Sigmoid colon (tissue), 6 donors: ENCODE measurements at regions not wholly inside any gene's neighbourhood (a gene's known extent, or its start where the extent isn't known, plus 50 kb on each side); places are given as distances from the start of the nearest gene placed in this dataset.

Source experiments
- DNase-seq: peaks from one replicate; pipeline ENCODE4 v3.0.0-alpha.2; 2019
- H3K27ac ChIP-seq, 4 donors: fragments of 200-600 bp; sonication (generic); one replicate each; pipeline ENCODE4 v1.5.1; 2016 to 2019; ENCODE audit warnings: mild to moderate bottlenecking in 1 of 4
- H3K27me3 ChIP-seq, 3 donors: fragments of 200-600 bp; sonication (generic); one replicate each; pipeline ENCODE4 v1.5.1; 2019; ENCODE audit warnings: mild to moderate bottlenecking in 1 of 3
- H3K36me3 ChIP-seq, 4 donors: fragments of 200-600 bp; sonication (generic); one replicate each; pipeline ENCODE4 v1.5.1; 2016 to 2019
- H3K4me1 ChIP-seq, 4 donors: fragments of 200-600 bp; sonication (generic); one replicate each; pipeline ENCODE4 v1.5.1; 2017 to 2019
- H3K4me3 ChIP-seq, 4 donors: fragments of 200-600 bp; sonication (generic); one replicate each; pipeline ENCODE4 v1.5.1; 2017 to 2019; ENCODE audit warnings: mild to moderate bottlenecking in 2 of 4, moderate library complexity in 1 of 4
- H3K9me3 ChIP-seq, 4 donors: fragments of 200-600 bp in 3 of 4; sonication (generic) in 3 of 4; one replicate each; pipeline versions ENCODE4 v1.5.1 to v1.6.1; 2013 to 2019
- EP300 ChIP-seq, 4 donors: sonication (generic); formaldehyde crosslinking; IDR thresholded peaks; one replicate each; pipeline ENCODE4 v1.6.1; 2017; ENCODE audit warnings: antibody characterized with exemption in 4 of 4
- POLR2A ChIP-seq, 2 donors: fragments of 450-650 bp; IDR thresholded peaks; one replicate each; pipeline ENCODE4 v1.6.1; 2016; ENCODE audit warnings: antibody characterized with exemption in 2 of 2, mild to moderate bottlenecking in 2 of 2, moderate library complexity in 2 of 2
- POLR2AphosphoS5 ChIP-seq, 4 donors: sonication (generic); formaldehyde crosslinking; IDR thresholded peaks; one replicate each; pipeline ENCODE4 v1.6.1; 2017; ENCODE audit warnings: antibody characterized with exemption in 4 of 4
- WGBS, 2 donors: extraction: QIAGEN DNeasy Blood & Tissue Kit; methylation state at CpG; one replicate each; pipeline ENCODE4 v1.1.7; 2013; 5-methylcytosine and 5-hydroxymethylcytosine counted together
- intact Hi-C: fragments of 100-400 bp; cut with DNase I; formaldehyde crosslinking; loops from one replicate; pipeline ENCODE4 v1.15.1; 2023
- TF ChIP-seq, protein P1 (sequence below), 4 experiments: fragments of 450-650 bp in 3 of 4; fragments of 200-600 bp in 1 of 4; IDR thresholded peaks; one replicate each; pipeline ENCODE4 v1.5.1; 2016 to 2019; ENCODE audit warnings: antibody characterized with exemption in 4 of 4, mild to moderate bottlenecking in 3 of 4, moderate library complexity in 2 of 4
- donor health status: healthy with polysubstance abuse.
- donor health status: healthy.

DNA sequence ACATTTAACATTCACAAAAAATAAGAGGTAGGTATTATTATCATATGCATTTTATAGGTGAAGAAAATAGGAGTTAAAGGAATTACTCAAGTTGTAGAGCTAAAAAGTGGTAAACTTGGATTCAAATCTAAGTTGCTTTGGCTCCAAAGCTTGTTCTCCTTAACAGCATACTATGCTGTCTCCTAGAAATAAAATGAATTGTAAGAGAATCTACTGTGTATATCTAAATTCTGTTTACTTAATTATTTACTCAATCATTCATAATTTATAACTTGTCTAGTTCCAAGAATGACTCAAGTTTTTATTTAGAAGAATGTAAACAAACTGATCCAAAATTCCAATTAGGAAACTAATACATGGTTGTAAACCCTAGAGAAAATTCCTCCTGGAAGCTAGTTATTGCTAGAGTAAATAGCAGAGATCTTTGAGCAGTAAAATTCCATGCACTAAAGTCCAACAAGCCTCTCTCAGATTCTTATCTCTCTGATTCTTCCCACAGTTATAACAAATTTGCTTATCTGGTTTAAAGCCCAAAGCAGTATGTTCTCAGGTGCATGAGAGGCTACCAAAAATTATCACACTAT is 132.5 kb upstream of the DPT start:
- TF ChIP-seq POLR2A (IDR thresholded peaks at IDR 0.05) (no peak), POLR2AphosphoS5 (IDR thresholded peaks at IDR 0.05) (no peak), EP300 (IDR thresholded peaks at IDR 0.05) (no peak)
- TF ChIP-seq, protein P1, sequence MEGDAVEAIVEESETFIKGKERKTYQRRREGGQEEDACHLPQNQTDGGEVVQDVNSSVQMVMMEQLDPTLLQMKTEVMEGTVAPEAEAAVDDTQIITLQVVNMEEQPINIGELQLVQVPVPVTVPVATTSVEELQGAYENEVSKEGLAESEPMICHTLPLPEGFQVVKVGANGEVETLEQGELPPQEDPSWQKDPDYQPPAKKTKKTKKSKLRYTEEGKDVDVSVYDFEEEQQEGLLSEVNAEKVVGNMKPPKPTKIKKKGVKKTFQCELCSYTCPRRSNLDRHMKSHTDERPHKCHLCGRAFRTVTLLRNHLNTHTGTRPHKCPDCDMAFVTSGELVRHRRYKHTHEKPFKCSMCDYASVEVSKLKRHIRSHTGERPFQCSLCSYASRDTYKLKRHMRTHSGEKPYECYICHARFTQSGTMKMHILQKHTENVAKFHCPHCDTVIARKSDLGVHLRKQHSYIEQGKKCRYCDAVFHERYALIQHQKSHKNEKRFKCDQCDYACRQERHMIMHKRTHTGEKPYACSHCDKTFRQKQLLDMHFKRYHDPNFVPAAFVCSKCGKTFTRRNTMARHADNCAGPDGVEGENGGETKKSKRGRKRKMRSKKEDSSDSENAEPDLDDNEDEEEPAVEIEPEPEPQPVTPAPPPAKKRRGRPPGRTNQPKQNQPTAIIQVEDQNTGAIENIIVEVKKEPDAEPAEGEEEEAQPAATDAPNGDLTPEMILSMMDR (IDR thresholded peaks at IDR 0.05), result no peak
- no peak for DNase-seq
- no peaks in the 10 kb centered on the region for H3K36me3 ChIP-seq
- H3K27ac ChIP-seq, result no peak overlapping the region
- intact Hi-C loops, result no loop called here
- H3K4me3 ChIP-seq, result no peak overlapping the region
- H3K27me3 ChIP-seq, result no peaks in the 10 kb centered on the region
- no peaks in the 10 kb centered on the region for H3K9me3 ChIP-seq
- H3K4me1 ChIP-seq, result peaks cover 0 to 13% (median 5%) of the 10 kb centered on the region in 4 donors

DNA sequence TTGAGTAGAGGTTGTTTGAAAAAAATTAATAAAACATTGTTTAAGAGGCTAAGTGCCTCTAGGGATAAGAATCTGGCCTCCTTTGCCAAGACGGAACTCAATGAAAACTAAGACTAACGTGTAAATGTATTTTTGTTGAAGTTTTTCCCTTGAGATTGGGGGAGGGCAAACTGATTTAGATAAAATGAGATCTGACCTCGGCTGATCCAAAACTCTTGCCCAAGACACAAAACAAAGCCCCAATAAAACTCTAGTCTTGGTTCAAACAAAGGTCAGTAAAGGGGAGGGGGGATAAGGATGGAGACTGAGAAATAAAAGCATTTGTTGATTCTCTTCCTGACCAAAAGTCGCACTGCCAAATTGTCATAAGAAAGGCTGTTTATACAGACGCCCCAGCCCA is 134.8 kb upstream of the DPT start:
- H3K4me1 ChIP-seq, result peaks cover 0 to 13% (median 5%) of the 10 kb centered on the region in 4 donors
- WGBS, 2 donors, result 68 to 71% methylated on average over 5 of the region's 5 CpGs
- DNase-seq, result no peak
- intact Hi-C loops, result no loop called here
- H3K27ac ChIP-seq, result peak overlapping the region; percentile 14 to 51 (median 28)
- no peaks in the 10 kb centered on the region for H3K36me3 ChIP-seq
- H3K27me3 ChIP-seq, result no peaks in the 10 kb centered on the region
- TF ChIP-seq, protein P1 (IDR thresholded peaks at IDR 0.05), result no peak
- TF ChIP-seq POLR2A (IDR thresholded peaks at IDR 0.05), result no peak
- TF ChIP-seq EP300 (IDR thresholded peaks at IDR 0.05), result no peak
- TF ChIP-seq POLR2AphosphoS5 (IDR thresholded peaks at IDR 0.05), result no peak
- H3K9me3 ChIP-seq, result no peaks in the 10 kb centered on the region
- no peak overlapping the region for H3K4me3 ChIP-seq

DNA sequence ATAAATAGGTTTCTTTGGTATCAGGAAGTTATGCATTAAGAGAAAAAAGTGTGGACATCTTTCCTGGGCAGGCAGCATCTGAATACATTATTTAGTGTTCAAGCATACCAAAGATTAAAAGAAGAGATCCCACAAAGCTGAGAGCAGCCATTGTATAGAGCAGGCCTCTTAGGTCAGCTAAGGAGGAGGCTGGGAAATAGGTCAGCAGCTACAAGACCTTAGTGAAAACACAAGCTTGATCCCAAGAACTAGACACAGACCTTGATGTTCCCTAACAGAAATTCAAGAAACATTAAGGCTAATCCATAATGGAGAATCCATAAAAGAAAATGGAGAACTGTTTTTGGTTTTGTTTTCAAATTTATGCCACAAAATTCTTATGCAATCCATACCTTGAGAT is 135.3 kb upstream of the DPT start:
- no peak for TF ChIP-seq POLR2A (IDR thresholded peaks at IDR 0.05)
- TF ChIP-seq EP300 (IDR thresholded peaks at IDR 0.05), result no peak
- no peak for TF ChIP-seq POLR2AphosphoS5 (IDR thresholded peaks at IDR 0.05)
- TF ChIP-seq, protein P1 (IDR thresholded peaks at IDR 0.05), result no peak
- peak overlapping the region in 3 of 4 donors; percentile 14 to 51 (median 22) for H3K27ac ChIP-seq
- peaks cover 0 to 13% (median 5%) of the 10 kb centered on the region in 4 donors for H3K4me1 ChIP-seq
- H3K27me3 ChIP-seq, result no peaks in the 10 kb centered on the region
- intact Hi-C loops, result no loop called here
- H3K36me3 ChIP-seq, result no peaks in the 10 kb centered on the region
- DNase-seq, result no peak
- no peak overlapping the region for H3K4me3 ChIP-seq
- no peaks in the 10 kb centered on the region for H3K9me3 ChIP-seq

DNA sequence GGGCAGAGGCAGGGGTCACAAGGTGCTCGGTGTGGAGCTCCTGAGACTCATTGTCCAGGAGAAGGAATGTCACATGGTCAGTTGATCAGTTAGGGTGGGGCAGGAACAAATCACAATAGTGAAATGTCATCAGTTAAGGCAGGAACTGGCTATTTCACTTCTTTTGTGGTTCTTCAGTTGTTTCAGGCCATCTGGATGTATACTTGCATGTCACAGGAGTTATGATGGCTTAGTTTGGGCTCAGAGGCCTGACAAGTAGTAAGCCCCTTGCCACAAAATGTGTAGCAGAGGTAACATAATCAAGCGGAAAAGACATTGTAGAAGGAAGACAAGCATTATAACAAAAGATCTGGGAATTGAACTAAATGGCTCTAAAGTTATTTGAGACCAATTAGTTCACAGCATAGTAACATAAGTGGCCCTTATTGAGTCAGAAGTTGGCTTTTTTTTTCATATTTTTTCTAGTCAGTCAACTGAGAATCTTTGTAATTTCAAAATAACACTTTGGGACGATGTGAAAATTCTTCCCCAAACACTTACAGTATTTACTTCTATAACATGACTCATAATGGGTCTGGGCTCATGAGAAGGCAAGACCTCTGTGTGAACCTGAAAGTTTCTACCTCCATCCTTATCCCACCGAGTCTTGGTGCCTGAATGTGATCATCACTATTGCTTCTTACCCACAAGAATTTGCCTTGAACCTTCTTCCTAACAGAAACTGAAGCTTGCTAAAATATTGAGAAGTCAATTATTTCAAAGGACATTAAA is 137.0 kb upstream of the DPT start:
- Histone ChIP-seq H3K4me3 (no peak overlapping the region), H3K4me1 (peaks cover 0 to 10% (median 5%) of the 10 kb centered on the region in 4 donors), H3K9me3 (no peaks in the 10 kb centered on the region), H3K36me3 (no peaks in the 10 kb centered on the region), H3K27me3 (no peaks in the 10 kb centered on the region), H3K27ac (no peak overlapping the region)
- intact Hi-C loops, result no loop called here
- TF ChIP-seq POLR2A (IDR thresholded peaks at IDR 0.05) (no peak), POLR2AphosphoS5 (IDR thresholded peaks at IDR 0.05) (no peak), EP300 (IDR thresholded peaks at IDR 0.05) (no peak)
- TF ChIP-seq, protein P1 (IDR thresholded peaks at IDR 0.05), result no peak
- 86 to 94% methylated on average over 4 of the region's 4 CpGs for WGBS, 2 donors
- no peak for DNase-seq
